Esophagus muscularis mucosa (tissue), 4 donors: ENCODE measurements at regions not wholly inside any gene's neighbourhood (a gene's known extent, or its start where the extent isn't known, plus 50 kb on each side); places are given as distances from the start of the nearest gene placed in this dataset.
"Not testable (repeated sequence)": the region's sequence is repeated elsewhere in the genome, so short reads cannot be mapped to it uniquely, and the experiment has no call there.

Experiments
- DNase-seq: peaks from one replicate; pipeline ENCODE4 v3.0.0-alpha.2; 2017; ENCODE audit errors: extremely low spot score
- H3K27ac ChIP-seq, 4 donors: fragments of 200-600 bp; sonication (generic); replicated peaks in 1 of 4; 1 replicate in 3 of 4; 2 replicates in 1 of 4; pipeline ENCODE4 v1.5.1; 2016 to 2019; ENCODE audit warnings: mild to moderate bottlenecking in 1 of 4
- H3K27me3 ChIP-seq, 4 donors: fragments of 200-600 bp; sonication (generic); one replicate each; pipeline versions ENCODE4 v1.5.1 to v1.6.0; 2016 to 2019
- H3K36me3 ChIP-seq, 4 donors: fragments of 200-600 bp; sonication (generic); one replicate each; pipeline ENCODE4 v1.5.1; 2016 to 2019
- H3K4me1 ChIP-seq, 4 donors: fragments of 200-600 bp; sonication (generic); one replicate each; pipeline ENCODE4 v1.5.1; 2016 to 2019
- H3K4me3 ChIP-seq, 4 donors: fragments of 200-600 bp; sonication (generic); 1 replicate in 2 of 4; 2 replicates in 2 of 4; pipeline ENCODE4 v1.5.1; 2016 to 2019; ENCODE audit warnings: mild to moderate bottlenecking in 4 of 4, moderate library complexity in 1 of 4
- H3K9me3 ChIP-seq, 4 donors: fragments of 200-600 bp; sonication (generic); 1 replicate in 3 of 4; 2 replicates in 1 of 4; pipeline ENCODE4 v1.5.1; 2016 to 2019
- CTCF ChIP-seq, 3 experiments: fragments of 200-600 bp in 2 of 3; fragments of 450-650 bp in 1 of 3; sonication (generic) in 2 of 3; IDR thresholded peaks; one replicate each; pipeline ENCODE4 v1.5.1; 2017 to 2019; ENCODE audit warnings: antibody characterized with exemption in 3 of 3, mild to moderate bottlenecking in 2 of 3, moderate library complexity in 1 of 3
- EP300 ChIP-seq: sonication (generic); formaldehyde crosslinking; IDR thresholded peaks from one replicate; pipeline ENCODE4 v1.6.1; 2017; ENCODE audit warnings: antibody characterized with exemption
- POLR2A ChIP-seq: fragments of 450-650 bp; IDR thresholded peaks from one replicate; pipeline ENCODE4 v1.6.1; 2017; ENCODE audit warnings: antibody characterized with exemption, moderate library complexity, mild to moderate bottlenecking, low read depth
- POLR2AphosphoS5 ChIP-seq, 2 donors: sonication (generic); formaldehyde crosslinking; IDR thresholded peaks; one replicate each; pipeline ENCODE4 v1.6.1; 2017; ENCODE audit warnings: antibody characterized with exemption in 2 of 2
- WGBS: methylation state at CpG from one replicate; pipeline ENCODE4 v1.1.5; 2018; 5-methylcytosine and 5-hydroxymethylcytosine counted together
- intact Hi-C: fragments of 100-400 bp; cut with DNase I; formaldehyde crosslinking; loops from one replicate; pipeline ENCODE4 v1.15.1; 2023

GRCh38 chr12:41998436-41998835, 146.2 kb downstream of the GXYLT1 start:
- intact Hi-C loops = no loop called here
- H3K27ac ChIP-seq = no peak overlapping the region
- WGBS = 86% methylated on average over 14 of the region's 14 CpGs
- H3K27me3 ChIP-seq = no peaks in the 10 kb centered on the region
- H3K4me1 ChIP-seq = no peaks in the 10 kb centered on the region
- no peak overlapping the region for H3K4me3 ChIP-seq
- H3K36me3 ChIP-seq = no peaks in the 10 kb centered on the region
- no peak for DNase-seq
- TF ChIP-seq POLR2A = no peak
- no peak for TF ChIP-seq POLR2AphosphoS5 (IDR thresholded peaks at IDR 0.05)
- no peak for TF ChIP-seq EP300
- no peak for TF ChIP-seq CTCF (IDR thresholded peaks at IDR 0.05)
- H3K9me3 ChIP-seq = no peaks in the 10 kb centered on the region

GRCh38 chr12:41993283-41993682, 151.4 kb downstream of the GXYLT1 start:
- Histone ChIP-seq H3K27me3 (no peaks in the 10 kb centered on the region), H3K27ac (no peak overlapping the region), H3K36me3 (no peaks in the 10 kb centered on the region), H3K4me1 (no peaks in the 10 kb centered on the region), H3K4me3 (no peak overlapping the region), H3K9me3 (peaks cover 0 to 8% (median 1%) of the 10 kb centered on the region in 4 donors)
- TF ChIP-seq POLR2AphosphoS5 (IDR thresholded peaks at IDR 0.05) (no peak), CTCF (IDR thresholded peaks at IDR 0.05) (no peak), POLR2A (no peak), EP300 (no peak)
- no peak for DNase-seq
- WGBS = 62% methylated on average over 2 of the region's 2 CpGs
- intact Hi-C loops = no loop called here

- intact Hi-C loops = no loop called here
- no peaks in the 10 kb centered on the region for H3K4me1 ChIP-seq
- no peak overlapping the region for H3K4me3 ChIP-seq
- 78% methylated on average over 3 of the region's 3 CpGs for WGBS
- no peaks in the 10 kb centered on the region for H3K36me3 ChIP-seq
- no peaks in the 10 kb centered on the region for H3K27me3 ChIP-seq
- no peak for TF ChIP-seq CTCF (IDR thresholded peaks at IDR 0.05)
- no peak for TF ChIP-seq EP300
- no peak for TF ChIP-seq POLR2AphosphoS5 (IDR thresholded peaks at IDR 0.05)
- no peak for TF ChIP-seq POLR2A
- DNase-seq = no peak
- H3K9me3 ChIP-seq = peaks cover 0 to 8% (median 2%) of the 10 kb centered on the region in 4 donors
- H3K27ac ChIP-seq = no peak overlapping the region
These were observed 151.9 kb downstream of the GXYLT1 start for GRCh38 chr12:41992692-41993215.

GRCh38 chr12:41992022-41992421, 152.7 kb downstream of the GXYLT1 start:
- no peak for DNase-seq
- Histone ChIP-seq H3K4me1 (no peaks in the 10 kb centered on the region), H3K4me3 (no peak overlapping the region), H3K27ac (no peak overlapping the region), H3K9me3 (peaks cover 0 to 8% (median 2%) of the 10 kb centered on the region in 4 donors), H3K27me3 (no peaks in the 10 kb centered on the region), H3K36me3 (no peaks in the 10 kb centered on the region)
- TF ChIP-seq EP300 = no peak
- no peak for TF ChIP-seq POLR2AphosphoS5 (IDR thresholded peaks at IDR 0.05)
- no peak for TF ChIP-seq CTCF (IDR thresholded peaks at IDR 0.05)
- no peak for TF ChIP-seq POLR2A
- intact Hi-C loops = no loop called here
- WGBS = 53% methylated on average over 1 of the region's 1 CpG

- no peaks in the 10 kb centered on the region for H3K4me1 ChIP-seq
- no peaks in the 10 kb centered on the region for H3K27me3 ChIP-seq
- peaks cover 0 to 8% (median 2%) of the 10 kb centered on the region in 4 donors for H3K9me3 ChIP-seq
- TF ChIP-seq EP300 = no peak
- intact Hi-C loops = no loop called here
- DNase-seq = peak; percentile 42
- H3K36me3 ChIP-seq = no peaks in the 10 kb centered on the region
- H3K4me3 ChIP-seq = no peak overlapping the region
- H3K27ac ChIP-seq = no peak overlapping the region
- 92% methylated on average over 2 of the region's 2 CpGs for WGBS
These were observed 156.0 kb downstream of the GXYLT1 start for GRCh38 chr12:41988715-41989114.

GRCh38 chr12:41986513-41986912, 158.2 kb downstream of the GXYLT1 start:
- 96% methylated on average over 2 of the region's 2 CpGs for WGBS

More at GRCh38 chr12:41986513-41986912, 158.2 kb downstream of the GXYLT1 start:
- H3K27me3 ChIP-seq, H3K27ac ChIP-seq, H3K4me3 ChIP-seq, DNase-seq, H3K9me3 ChIP-seq, intact Hi-C loops, H3K36me3 ChIP-seq, H3K4me1 ChIP-seq: not testable (repeated sequence)
